ENCODE measurements at regions not wholly inside any gene's neighbourhood (a gene's known extent, or its start where the extent isn't known, plus 50 kb on each side); places are given as distances from the start of the nearest gene placed in this dataset.

- H3K36me3 Mint-ChIP-seq = no peaks in the 10 kb centered on the region
- DNase-seq (no peak), ATAC-seq (no peak)
- intact Hi-C loops (cut with micrococcal nuclease) = no loop called here
- Histone ChIP-seq H3K9me3 (ENCODE audit: control insufficient read depth, insufficient read depth, low read length) (no peaks in the 10 kb centered on the region), H3K4me3 (ENCODE audit: low read length) (no peak overlapping the region), H3K27me3 (ENCODE audit: control insufficient read depth, insufficient read depth, low read length) (no peaks in the 10 kb centered on the region), H3K36me3 (ENCODE audit: control insufficient read depth, insufficient read depth, low read length) (no peaks in the 10 kb centered on the region), H3K27ac (ENCODE audit: low read length) (no peak overlapping the region), H3K4me1 (ENCODE audit: control insufficient read depth, insufficient read depth, low read length) (no peaks in the 10 kb centered on the region)
- H3K4me1 Mint-ChIP-seq = no peaks in the 10 kb centered on the region
- peaks cover 0 to 6% of the 10 kb centered on the region in 2 donors for H3K27me3 Mint-ChIP-seq (ENCODE audit: low read depth in 2 of 2)
- no peak for TF ChIP-seq CTCF (IDR thresholded peaks at IDR 0.05)
- H3K4me3 Mint-ChIP-seq = no peak overlapping the region
- no CpG with 5 or more reads among the region's 1 CpG for WGBS (ENCODE audit: insufficient coverage)
- H3K9me3 Mint-ChIP-seq = no peaks in the 10 kb centered on the region
- no peak overlapping the region for H3K27ac Mint-ChIP-seq
These were observed 113.5 kb downstream of the TMEM114 start for GRCh38 chr16:8476824-8477223.

- H3K9me3 ChIP-seq (ENCODE audit: control insufficient read depth, insufficient read depth, low read length) = no peaks in the 10 kb centered on the region
- no peak overlapping the region for H3K4me3 Mint-ChIP-seq
- H3K36me3 Mint-ChIP-seq = no peaks in the 10 kb centered on the region
- H3K36me3 ChIP-seq (ENCODE audit: control insufficient read depth, insufficient read depth, low read length) = no peaks in the 10 kb centered on the region
- no peaks in the 10 kb centered on the region for H3K4me1 ChIP-seq (ENCODE audit: control insufficient read depth, insufficient read depth, low read length)
- DNase-seq (no peak), ATAC-seq (no peak)
- H3K27me3 ChIP-seq (ENCODE audit: control insufficient read depth, insufficient read depth, low read length) = no peaks in the 10 kb centered on the region
- no peak for TF ChIP-seq CTCF (IDR thresholded peaks at IDR 0.05)
- WGBS (ENCODE audit: insufficient coverage) = 48% methylated on average over 9 of the region's 9 CpGs
- intact Hi-C loops (cut with micrococcal nuclease) = no loop called here
- no peak overlapping the region for H3K27ac ChIP-seq (ENCODE audit: low read length)
- H3K9me3 Mint-ChIP-seq = no peaks in the 10 kb centered on the region
- H3K27ac Mint-ChIP-seq = no peak overlapping the region
- peaks cover 0 to 5% of the 10 kb centered on the region in 2 donors for H3K27me3 Mint-ChIP-seq (ENCODE audit: low read depth in 2 of 2)
- no peaks in the 10 kb centered on the region for H3K4me1 Mint-ChIP-seq
- H3K4me3 ChIP-seq (ENCODE audit: low read length) = no peak overlapping the region
These were observed 115.7 kb downstream of the TMEM114 start for GRCh38 chr16:8474587-8474986.

GRCh38 chr16:8469102-8469778 lies 121.1 kb downstream of the TMEM114 start:
- no peak overlapping the region for H3K27ac ChIP-seq (ENCODE audit: low read length)
- Mint-ChIP-seq H3K27ac (no peak overlapping the region), H3K4me1 (no peaks in the 10 kb centered on the region), H3K36me3 (no peaks in the 10 kb centered on the region), H3K27me3 (ENCODE audit: low read depth in 2 of 2) (no peaks in the 10 kb centered on the region), H3K4me3 (no peak overlapping the region), H3K9me3 (no peaks in the 10 kb centered on the region)
- no peaks in the 10 kb centered on the region for H3K9me3 ChIP-seq (ENCODE audit: control insufficient read depth, insufficient read depth, low read length)
- TF ChIP-seq CTCF (IDR thresholded peaks at IDR 0.05) = no peak
- intact Hi-C loops (cut with micrococcal nuclease) = no loop called here
- no peaks in the 10 kb centered on the region for H3K4me1 ChIP-seq (ENCODE audit: control insufficient read depth, insufficient read depth, low read length)
- no peaks in the 10 kb centered on the region for H3K36me3 ChIP-seq (ENCODE audit: control insufficient read depth, insufficient read depth, low read length)
- no peaks in the 10 kb centered on the region for H3K27me3 ChIP-seq (ENCODE audit: control insufficient read depth, insufficient read depth, low read length)
- ATAC-seq = no peak
- H3K4me3 ChIP-seq (ENCODE audit: low read length) = no peak overlapping the region
- no peak for DNase-seq
- 80% methylated on average over 6 of the region's 7 CpGs for WGBS (ENCODE audit: insufficient coverage)

- Mint-ChIP-seq H3K4me1 (no peaks in the 10 kb centered on the region), H3K27me3 (ENCODE audit: low read depth in 2 of 2) (peaks cover 0 to 3% of the 10 kb centered on the region in 2 donors), H3K36me3 (no peaks in the 10 kb centered on the region), H3K9me3 (peaks cover 0 to 2% of the 10 kb centered on the region in 2 donors), H3K4me3 (no peak overlapping the region), H3K27ac (no peak overlapping the region)
- intact Hi-C loops (cut with micrococcal nuclease) = no loop called here
- no peaks in the 10 kb centered on the region for H3K9me3 ChIP-seq (ENCODE audit: control insufficient read depth, insufficient read depth, low read length)
- no peaks in the 10 kb centered on the region for H3K27me3 ChIP-seq (ENCODE audit: control insufficient read depth, insufficient read depth, low read length)
- WGBS (ENCODE audit: insufficient coverage) = 88% methylated on average over 1 of the region's 1 CpG
- H3K4me1 ChIP-seq (ENCODE audit: control insufficient read depth, insufficient read depth, low read length) = no peaks in the 10 kb centered on the region
- H3K36me3 ChIP-seq (ENCODE audit: control insufficient read depth, insufficient read depth, low read length) = no peaks in the 10 kb centered on the region
- H3K27ac ChIP-seq (ENCODE audit: low read length) = no peak overlapping the region
- no peak for TF ChIP-seq CTCF (IDR thresholded peaks at IDR 0.05)
- no peak for DNase-seq
- H3K4me3 ChIP-seq (ENCODE audit: low read length) = no peak overlapping the region
- ATAC-seq = no peak
These were observed 125.3 kb downstream of the TMEM114 start for GRCh38 chr16:8464979-8465378.

Measured in natural killer cell (primary cell).